HCT116 (cell line): ENCODE measurements at regions not wholly inside any gene's neighbourhood (a gene's known extent, or its start where the extent isn't known, plus 50 kb on each side); places are given as distances from the start of the nearest gene placed in this dataset.

Source experiments
- ATAC-seq: fragments of 200-7000 bp; cut with Tn5 transposase; 2 replicates; pipeline ENCODE4 v1.9.1; 2020; ENCODE audit warnings: mild to moderate bottlenecking, moderate library complexity
- BruUV-seq: library from RNA; stranded (reverse); fragments of 400-500 nt; replicated peaks from 2 replicates; lab custom pipeline; 2021; lab: Mats Ljungman, UMichigan
- CTCF ChIA-PET: fragments of 300-600 bp; sonication (Branson Sonifier 250); formaldehyde crosslinking; loops from one replicate; lab custom pipeline; 2021; ENCODE audit warnings: antibody characterized with exemption; lab: Charles Lee
- POLR2A ChIA-PET: fragments of 300-600, 350-600 bp; sonication (Branson Sonifier 250); formaldehyde crosslinking; loops from one replicate; lab custom pipeline; 2021; ENCODE audit warnings: antibody characterized with exemption; lab: Charles Lee
- RAD21 ChIA-PET, 2 experiments: fragments of 300-600 bp; sonication (Branson Sonifier 250); formaldehyde crosslinking; loops; one replicate each; lab custom pipeline; 2023; ENCODE audit warnings: low total read pairs in 2 of 2; ENCODE audit not compliant: uncharacterized antibody in 2 of 2, unreplicated experiment in 2 of 2, low non-redundant PET in 1 of 2; lab: Charles Lee
- DNase-seq: peaks from one replicate; pipeline ENCODE4 v3.0.0-alpha.2; 2010; ENCODE audit warnings: low read depth, low spot score
- H2AFZ ChIP-seq: fragments of 200-600 bp; shearing (Covaris generic), sonication (generic); 2 replicates; pipeline ENCODE4 v1.6.1; 2017; ENCODE audit warnings: low read depth, mixed run types, mixed read lengths, antibody characterized with exemption, low read length; ENCODE audit not compliant: poor library complexity, severe bottlenecking
- H3K27ac ChIP-seq: 2 replicates; pipeline ENCODE4 v1.5.1; 2012; ENCODE audit warnings: low read depth, low read length
- H3K27me3 ChIP-seq: fragments of 200-600 bp; sonication (generic); 2 replicates; pipeline ENCODE4 v1.6.1; 2016; ENCODE audit warnings: mixed run types, low read length, mixed read lengths; ENCODE audit not compliant: insufficient read depth
- H3K36me3 ChIP-seq, 2 experiments: fragments of 200-500 bp in 1 of 2; fragments of 200-600 bp in 1 of 2; sonication (Bioruptor generic) in 1 of 2; sonication (generic) in 1 of 2; 2 replicates each; pipeline versions ENCODE4 v1.5.1 to v1.6.1; 2014 to 2016; ENCODE audit warnings: low read length in 2 of 2, inconsistent platforms in 1 of 2, mixed read lengths in 1 of 2, mixed run types in 1 of 2; ENCODE audit not compliant: insufficient read depth in 2 of 2, control insufficient read depth in 1 of 2
- H3K4me1 ChIP-seq, 2 experiments: fragments of 200-600 bp in 1 of 2; sonication (generic) in 1 of 2; 2 replicates each; pipeline versions ENCODE4 v1.5.1 to v1.6.1; 2012 to 2017; ENCODE audit warnings: low read length in 2 of 2, inconsistent platforms in 1 of 2, mild to moderate bottlenecking in 1 of 2, mixed read lengths in 1 of 2, mixed run types in 1 of 2, moderate library complexity in 1 of 2; ENCODE audit not compliant: insufficient read depth in 2 of 2, control insufficient read depth in 1 of 2
- H3K4me2 ChIP-seq: fragments of 200-600 bp; sonication (generic); 2 replicates; pipeline ENCODE4 v1.6.1; 2017; ENCODE audit warnings: mixed run types, low read length, mixed read lengths
- H3K4me3 ChIP-seq, 2 experiments: fragments of 200-600 bp in 1 of 2; sonication (generic) in 1 of 2; replicated peaks in 1 of 2; 2 replicates each; pipeline ENCODE4 v1.5.1; 2011 to 2016; ENCODE audit warnings: low read length in 2 of 2, control low read depth in 1 of 2, low read depth in 1 of 2, mild to moderate bottlenecking in 1 of 2, mixed read lengths in 1 of 2, mixed run types in 1 of 2
- H3K79me2 ChIP-seq: fragments of 200-600 bp; sonication (generic); 2 replicates; pipeline ENCODE4 v1.6.1; 2017; ENCODE audit warnings: mild to moderate bottlenecking, mixed run types, low read length, moderate library complexity, mixed read lengths; ENCODE audit not compliant: insufficient read depth
- H3K9ac ChIP-seq: fragments of 200-600 bp; sonication (generic); 2 replicates; pipeline ENCODE4 v1.6.1; 2016; ENCODE audit warnings: low read length, mixed read lengths
- H3K9me2 ChIP-seq: fragments of 200-600 bp; sonication (generic), shearing (Covaris generic); 2 replicates; pipeline ENCODE4 v1.6.1; 2017; ENCODE audit warnings: mixed run types, mild to moderate bottlenecking, moderate library complexity; ENCODE audit not compliant: insufficient read depth
- H3K9me3 ChIP-seq, 2 experiments: fragments of 200-500 bp in 1 of 2; fragments of 200-600 bp in 1 of 2; sonication (Bioruptor generic) in 1 of 2; sonication (generic) in 1 of 2; 2 replicates each; pipeline ENCODE4 v1.6.1; 2014 to 2017; ENCODE audit warnings: low read length in 2 of 2, mixed read lengths in 2 of 2, inconsistent platforms in 1 of 2, low read depth in 1 of 2, mild to moderate bottlenecking in 1 of 2, mixed run types in 1 of 2, moderate library complexity in 1 of 2; ENCODE audit not compliant: control insufficient read depth in 1 of 2, insufficient read depth in 1 of 2
- H4K20me1 ChIP-seq: fragments of 200-600 bp; sonication (generic), shearing (Covaris generic); 2 replicates; pipeline ENCODE4 v1.6.1; 2017; ENCODE audit warnings: mixed run types, mild to moderate bottlenecking, moderate library complexity; ENCODE audit not compliant: insufficient read depth
- EZH2 ChIP-seq: fragments of 200-600 bp; sonication (generic); IDR thresholded peaks from 2 replicates; pipeline ENCODE4 v1.6.1; 2017; ENCODE audit warnings: antibody characterized with exemption, mixed run types
- JUND ChIP-seq: IDR thresholded peaks from 2 replicates; pipeline ENCODE4 v1.6.1; 2012
- POLR2A ChIP-seq: IDR thresholded peaks from 2 replicates; pipeline ENCODE4 v1.7.0; 2011; ENCODE audit warnings: borderline replicate concordance; ENCODE audit not compliant: insufficient read depth, insufficient read length; ENCODE audit errors: extremely low read depth
- ZBTB33 ChIP-seq: IDR thresholded peaks from 2 replicates; pipeline ENCODE4 v1.6.1; 2011; ENCODE audit warnings: mild to moderate bottlenecking, low read length, moderate library complexity; ENCODE audit not compliant: insufficient replicate concordance; ENCODE audit errors: extremely low read depth
- intact Hi-C: fragments of 100-400 bp; cut with micrococcal nuclease; formaldehyde crosslinking; loops from 2 replicates; pipeline ENCODE4 v1.10.0; 2022
- TF ChIP-seq, protein P1 (sequence below): IDR thresholded peaks from 2 replicates; pipeline ENCODE4 v1.6.1; 2012
- TF ChIP-seq, protein P2 (sequence below): IDR thresholded peaks from 2 replicates; pipeline ENCODE4 v1.6.1; 2012; ENCODE audit warnings: low read depth

DNA sequence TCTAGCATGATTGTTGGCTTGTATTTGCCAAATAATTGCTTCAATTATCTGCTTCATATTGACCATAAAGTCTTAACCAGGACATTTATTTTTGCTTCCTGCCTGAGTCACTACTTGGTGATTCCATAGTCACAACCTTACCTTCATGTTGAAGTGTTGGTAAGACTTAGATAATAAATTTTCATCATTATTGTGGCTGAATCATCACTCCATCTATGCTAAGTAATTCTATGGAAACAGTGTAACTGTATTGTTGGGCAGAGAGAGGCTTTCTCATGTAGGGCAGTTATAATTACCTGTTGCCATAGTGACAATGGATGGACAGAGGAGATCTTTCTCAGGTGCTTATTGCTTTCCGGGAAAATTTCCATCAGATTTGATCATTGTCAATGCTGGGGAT is 330.7 kb upstream of the LRRC3B start:
- no TSS peak for BruUV-seq
- H3K79me2 ChIP-seq = no peaks in the 10 kb centered on the region
- H3K27me3 ChIP-seq = no peaks in the 10 kb centered on the region
- no peak for TF ChIP-seq ZBTB33
- TF ChIP-seq EZH2 = no peak
- TF ChIP-seq POLR2A = no peak
- TF ChIP-seq, protein P1, sequence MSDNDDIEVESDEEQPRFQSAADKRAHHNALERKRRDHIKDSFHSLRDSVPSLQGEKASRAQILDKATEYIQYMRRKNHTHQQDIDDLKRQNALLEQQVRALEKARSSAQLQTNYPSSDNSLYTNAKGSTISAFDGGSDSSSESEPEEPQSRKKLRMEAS = no peak
- TF ChIP-seq, protein P2, sequence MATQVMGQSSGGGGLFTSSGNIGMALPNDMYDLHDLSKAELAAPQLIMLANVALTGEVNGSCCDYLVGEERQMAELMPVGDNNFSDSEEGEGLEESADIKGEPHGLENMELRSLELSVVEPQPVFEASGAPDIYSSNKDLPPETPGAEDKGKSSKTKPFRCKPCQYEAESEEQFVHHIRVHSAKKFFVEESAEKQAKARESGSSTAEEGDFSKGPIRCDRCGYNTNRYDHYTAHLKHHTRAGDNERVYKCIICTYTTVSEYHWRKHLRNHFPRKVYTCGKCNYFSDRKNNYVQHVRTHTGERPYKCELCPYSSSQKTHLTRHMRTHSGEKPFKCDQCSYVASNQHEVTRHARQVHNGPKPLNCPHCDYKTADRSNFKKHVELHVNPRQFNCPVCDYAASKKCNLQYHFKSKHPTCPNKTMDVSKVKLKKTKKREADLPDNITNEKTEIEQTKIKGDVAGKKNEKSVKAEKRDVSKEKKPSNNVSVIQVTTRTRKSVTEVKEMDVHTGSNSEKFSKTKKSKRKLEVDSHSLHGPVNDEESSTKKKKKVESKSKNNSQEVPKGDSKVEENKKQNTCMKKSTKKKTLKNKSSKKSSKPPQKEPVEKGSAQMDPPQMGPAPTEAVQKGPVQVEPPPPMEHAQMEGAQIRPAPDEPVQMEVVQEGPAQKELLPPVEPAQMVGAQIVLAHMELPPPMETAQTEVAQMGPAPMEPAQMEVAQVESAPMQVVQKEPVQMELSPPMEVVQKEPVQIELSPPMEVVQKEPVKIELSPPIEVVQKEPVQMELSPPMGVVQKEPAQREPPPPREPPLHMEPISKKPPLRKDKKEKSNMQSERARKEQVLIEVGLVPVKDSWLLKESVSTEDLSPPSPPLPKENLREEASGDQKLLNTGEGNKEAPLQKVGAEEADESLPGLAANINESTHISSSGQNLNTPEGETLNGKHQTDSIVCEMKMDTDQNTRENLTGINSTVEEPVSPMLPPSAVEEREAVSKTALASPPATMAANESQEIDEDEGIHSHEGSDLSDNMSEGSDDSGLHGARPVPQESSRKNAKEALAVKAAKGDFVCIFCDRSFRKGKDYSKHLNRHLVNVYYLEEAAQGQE = no peak
- no peak for TF ChIP-seq JUND
- CTCF ChIA-PET = no interaction called here
- intact Hi-C loops = no loop called here
- H3K9me2 ChIP-seq = no peaks in the 10 kb centered on the region
- H4K20me1 ChIP-seq = no peaks in the 10 kb centered on the region
- RAD21 ChIA-PET = no interaction called here
- H3K27ac ChIP-seq = no peak overlapping the region
- H3K4me1 ChIP-seq = no peaks in the 10 kb centered on the region
- H2AFZ ChIP-seq = no peak overlapping the region
- H3K36me3 ChIP-seq = no peaks in the 10 kb centered on the region
- peaks cover 0 to 4% of the 10 kb centered on the region in 2 experiments; a peak in 1 of 4 replicates for H3K9me3 ChIP-seq
- H3K9ac ChIP-seq = no peak overlapping the region
- DNase-seq = no peak
- H3K4me2 ChIP-seq = no peak overlapping the region
- POLR2A ChIA-PET = no interaction called here
- H3K4me3 ChIP-seq = no peak overlapping the region
- ATAC-seq = no peak
